HUES6 (cell line): ENCODE measurements at regions not wholly inside any gene's neighbourhood (a gene's known extent, or its start where the extent isn't known, plus 50 kb on each side); places are given as distances from the start of the nearest gene placed in this dataset.

Experiments used
- H3K27ac ChIP-seq: 2 replicates; pipeline ENCODE4 v1.7.0; 2013; ENCODE audit warnings: low read depth, mild to moderate bottlenecking, low read length, inconsistent platforms
- H3K27me3 ChIP-seq: 2 replicates; pipeline ENCODE4 v1.6.1; 2013; ENCODE audit warnings: low read length; ENCODE audit not compliant: control insufficient read depth, insufficient read depth
- H3K36me3 ChIP-seq: 2 replicates; pipeline ENCODE4 v1.6.1; 2013; ENCODE audit warnings: low read length; ENCODE audit not compliant: control insufficient read depth, insufficient read depth
- H3K4me1 ChIP-seq: 2 replicates; pipeline ENCODE4 v1.6.1; 2013; ENCODE audit warnings: low read length; ENCODE audit not compliant: control insufficient read depth, insufficient read depth
- H3K4me3 ChIP-seq: 2 replicates; pipeline ENCODE4 v1.5.1; 2013; ENCODE audit warnings: low read depth, low read length
- H3K9ac ChIP-seq: one replicate; pipeline ENCODE4 v1.6.1; 2013; ENCODE audit warnings: mild to moderate bottlenecking, low read length
- H3K9me3 ChIP-seq: 2 replicates; pipeline ENCODE4 v1.6.1; 2013; ENCODE audit warnings: low read depth, low read length; ENCODE audit not compliant: control insufficient read depth, insufficient read depth

DNA sequence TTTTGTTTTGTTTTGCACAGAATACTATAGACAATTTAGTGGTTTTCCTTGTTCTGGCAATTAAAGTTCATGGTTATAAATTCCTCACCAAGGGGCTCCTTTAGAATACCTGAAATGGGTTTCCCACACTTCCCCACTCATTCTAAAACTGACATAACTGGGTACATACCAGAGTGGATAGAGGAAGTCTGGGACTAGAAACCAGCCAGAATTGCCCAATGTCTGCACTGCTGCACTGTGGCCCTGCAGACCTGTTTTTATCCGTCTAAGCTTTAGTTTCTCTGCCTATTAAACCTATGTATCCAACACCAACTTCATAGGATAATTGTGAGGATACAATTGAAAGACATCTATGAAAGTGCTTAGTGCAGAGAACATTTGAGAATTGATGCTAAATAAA is 498.6 kb downstream of the KCTD12 start:
- no peak overlapping the region for H3K4me3 ChIP-seq
- H3K9ac ChIP-seq, result no peak overlapping the region
- H3K27ac ChIP-seq, result no peak overlapping the region
- no peaks in the 10 kb centered on the region for H3K27me3 ChIP-seq
- peaks cover 6% of the 10 kb centered on the region; the same call in 1 of the 2 replicates for H3K4me1 ChIP-seq
- H3K36me3 ChIP-seq, result no peaks in the 10 kb centered on the region
- H3K9me3 ChIP-seq, result no peaks in the 10 kb centered on the region

DNA sequence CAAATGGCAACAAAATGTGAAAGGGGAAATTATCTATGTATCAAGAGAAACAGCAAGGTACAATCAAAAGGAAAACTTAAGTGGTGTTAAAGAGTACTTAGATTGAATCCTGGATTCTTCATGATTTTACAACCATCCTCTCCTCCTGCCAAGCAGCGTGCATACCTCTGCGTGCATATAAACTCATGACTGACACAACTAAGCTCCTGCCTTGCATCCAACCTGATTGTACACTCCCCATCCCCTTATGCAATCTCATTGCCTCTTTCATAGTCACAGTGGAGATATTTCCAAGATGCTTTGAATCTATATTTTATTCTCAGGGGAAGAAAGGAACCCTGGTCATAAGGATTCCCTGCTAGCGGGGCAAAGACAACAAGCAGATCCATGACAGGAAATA is 499.9 kb downstream of the KCTD12 start:
- no peak overlapping the region for H3K4me3 ChIP-seq
- H3K27ac ChIP-seq, result no peak overlapping the region
- H3K27me3 ChIP-seq, result no peaks in the 10 kb centered on the region
- H3K36me3 ChIP-seq, result no peaks in the 10 kb centered on the region
- no peaks in the 10 kb centered on the region for H3K9me3 ChIP-seq
- peaks cover 6% of the 10 kb centered on the region; the same call in 1 of the 2 replicates for H3K4me1 ChIP-seq
- H3K9ac ChIP-seq, result no peak overlapping the region

DNA sequence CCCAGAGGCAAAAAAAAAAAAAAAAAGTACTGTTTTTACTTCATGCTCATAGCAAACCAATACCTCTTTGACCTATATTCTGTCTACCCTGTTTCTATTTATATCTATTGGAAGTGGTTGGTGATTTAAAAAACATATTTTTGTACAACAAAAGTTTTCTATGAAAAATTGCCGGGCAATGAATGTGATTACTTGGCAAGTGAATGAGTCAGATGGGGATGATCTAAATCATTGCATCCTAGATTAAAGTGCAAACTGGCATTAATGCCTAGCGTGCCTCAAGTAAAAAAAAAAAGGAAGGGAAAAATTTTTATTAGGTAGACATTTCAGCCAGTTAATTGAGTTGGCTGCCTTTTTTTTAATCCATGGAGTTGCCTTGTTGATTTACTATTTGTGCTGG is 500.6 kb downstream of the KCTD12 start:
- Histone ChIP-seq H3K4me3 (no peak overlapping the region), H3K36me3 (no peaks in the 10 kb centered on the region), H3K9me3 (no peaks in the 10 kb centered on the region), H3K27ac (no peak overlapping the region), H3K27me3 (no peaks in the 10 kb centered on the region), H3K9ac (no peak overlapping the region), H3K4me1 (peaks cover 6% of the 10 kb centered on the region; the same call in 1 of the 2 replicates)

DNA sequence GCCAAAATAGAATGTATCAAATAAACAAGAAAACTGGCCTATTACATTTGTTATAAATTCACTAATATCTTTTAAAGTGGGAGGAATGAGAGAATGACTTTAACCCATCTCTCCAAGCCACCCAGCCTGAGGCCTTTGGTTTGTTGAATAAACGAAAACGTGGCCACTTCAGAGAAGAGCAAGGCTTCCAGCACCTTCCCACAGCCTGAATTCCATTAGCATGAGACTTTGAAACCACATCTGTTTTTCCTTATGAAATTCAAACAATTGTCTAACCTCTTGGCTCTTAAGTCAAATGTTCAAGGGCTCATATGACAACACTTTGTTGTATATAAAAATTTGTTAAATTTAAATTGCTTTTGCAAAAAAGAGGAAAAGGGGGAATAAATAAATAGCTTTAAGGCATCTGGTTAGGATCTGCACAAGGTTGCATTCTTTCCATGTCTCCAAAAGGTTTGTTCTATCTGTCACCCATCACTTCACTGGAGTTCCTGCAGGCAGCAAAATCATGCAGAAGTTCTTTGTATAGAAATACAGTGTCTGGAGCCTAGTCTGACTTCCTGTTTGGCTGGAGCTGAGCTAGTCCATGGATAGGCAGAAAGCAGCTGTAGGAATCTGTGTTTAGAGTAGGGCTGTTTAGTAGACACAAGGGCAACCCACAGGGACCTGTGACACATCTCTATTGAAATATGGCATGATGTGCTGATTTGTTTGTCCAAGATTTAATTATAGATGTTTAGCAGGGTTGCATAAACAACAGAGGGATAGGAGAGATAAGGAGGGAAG is 502.3 kb downstream of the KCTD12 start:
- Histone ChIP-seq H3K9ac (no peak overlapping the region), H3K27ac (no peak overlapping the region), H3K9me3 (no peaks in the 10 kb centered on the region), H3K36me3 (no peaks in the 10 kb centered on the region), H3K4me1 (peaks cover 6% of the 10 kb centered on the region; the same call in 1 of the 2 replicates), H3K27me3 (no peaks in the 10 kb centered on the region), H3K4me3 (no peak overlapping the region)

DNA sequence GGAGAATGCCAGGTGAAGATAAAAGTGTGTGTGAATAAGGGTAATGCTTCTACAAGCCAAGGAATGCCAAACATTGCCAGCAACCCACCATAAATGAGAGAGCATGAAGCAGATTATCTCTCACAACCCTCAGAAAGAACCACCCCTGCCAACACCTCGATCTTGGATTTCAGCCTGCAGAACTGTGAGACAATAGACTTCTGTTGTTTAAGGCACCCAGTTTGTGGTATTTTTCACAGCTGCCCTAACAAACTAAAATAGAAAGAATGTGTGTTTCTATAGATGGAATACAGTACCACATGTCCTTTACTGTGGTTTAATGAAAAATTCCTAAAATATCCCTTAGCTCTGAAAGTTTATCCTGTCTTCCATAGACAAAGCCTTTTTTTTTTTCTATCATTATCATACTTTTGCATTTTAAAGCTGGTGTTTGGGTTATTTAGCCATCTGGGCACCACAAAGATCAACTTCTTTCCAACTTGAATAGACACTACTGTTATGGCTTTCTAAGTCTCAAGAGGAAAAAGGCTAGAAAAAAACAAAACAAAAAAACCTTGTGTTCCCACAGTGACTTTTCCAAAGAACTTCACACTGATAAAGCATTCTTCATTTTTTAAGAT is 505.6 kb downstream of the KCTD12 start:
- no peak overlapping the region for H3K4me3 ChIP-seq
- no peak overlapping the region for H3K27ac ChIP-seq
- H3K4me1 ChIP-seq, result peaks cover 6% of the 10 kb centered on the region; the same call in 1 of the 2 replicates
- no peaks in the 10 kb centered on the region for H3K9me3 ChIP-seq
- no peak overlapping the region for H3K9ac ChIP-seq
- H3K27me3 ChIP-seq, result no peaks in the 10 kb centered on the region
- no peaks in the 10 kb centered on the region for H3K36me3 ChIP-seq

DNA sequence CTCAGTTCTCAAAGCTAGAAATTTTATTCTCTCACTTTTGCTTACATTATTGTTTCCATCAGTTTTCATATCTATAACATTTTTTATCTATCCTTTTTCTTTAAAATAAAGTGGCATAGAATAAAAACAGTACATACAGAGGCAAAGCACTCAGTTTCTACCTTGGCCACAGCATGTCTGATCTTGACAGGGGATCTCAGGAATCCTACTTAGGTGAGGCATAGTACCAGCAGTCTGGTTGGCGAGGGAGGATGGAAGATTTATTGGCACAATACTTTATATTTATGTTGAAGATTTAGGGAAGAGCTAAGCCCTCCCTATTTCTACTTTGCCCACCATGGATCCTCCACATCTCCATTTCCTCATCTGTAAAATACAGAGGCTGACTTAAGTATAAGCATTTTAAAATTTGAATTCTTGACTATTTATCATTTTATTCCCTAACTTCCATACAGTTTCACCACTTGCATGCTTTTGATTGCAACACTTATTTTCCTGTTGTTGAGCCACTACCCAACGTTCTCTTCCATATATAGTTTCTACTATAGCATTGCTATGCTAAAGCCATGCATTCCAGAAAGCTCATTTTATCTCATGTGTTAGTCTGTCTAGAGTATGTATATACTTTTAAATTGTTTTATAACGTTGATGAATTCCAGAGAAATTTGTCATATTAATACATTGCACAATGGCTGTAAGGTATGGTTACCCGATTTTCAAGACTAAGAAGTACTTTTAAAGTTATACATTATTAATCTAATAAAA is 506.7 kb downstream of the KCTD12 start:
- Histone ChIP-seq H3K4me3 (no peak overlapping the region), H3K9ac (no peak overlapping the region), H3K27ac (no peak overlapping the region), H3K36me3 (no peaks in the 10 kb centered on the region), H3K4me1 (peaks cover 6% of the 10 kb centered on the region; the same call in 1 of the 2 replicates), H3K27me3 (no peaks in the 10 kb centered on the region), H3K9me3 (no peaks in the 10 kb centered on the region)

DNA sequence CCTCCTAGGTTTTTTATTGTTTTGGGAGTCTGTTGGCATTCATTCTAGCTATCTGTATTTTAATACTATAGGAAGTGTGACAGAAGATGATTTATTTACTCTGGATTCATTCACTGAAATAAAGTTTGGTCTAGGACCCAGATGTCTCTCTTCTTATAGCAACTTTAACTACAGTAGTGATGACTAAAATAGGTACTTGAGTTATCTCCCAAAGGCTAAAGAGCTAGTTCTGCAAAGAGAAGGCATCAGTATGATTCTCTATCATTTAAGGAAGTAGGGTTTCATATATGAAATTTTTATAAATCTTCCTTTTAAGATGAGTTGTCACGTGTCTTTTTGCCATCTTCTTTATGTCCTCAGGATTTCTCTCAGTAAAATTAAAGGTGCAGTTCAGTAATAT is 507.4 kb downstream of the KCTD12 start:
- Histone ChIP-seq H3K9ac (no peak overlapping the region), H3K4me3 (no peak overlapping the region), H3K9me3 (no peaks in the 10 kb centered on the region), H3K27me3 (no peaks in the 10 kb centered on the region; the same call in 1 of the 2 replicates), H3K4me1 (0 out of 2 replicates have a peak, but pooled peaks cover 2% of the 10 kb centered on the region), H3K36me3 (no peaks in the 10 kb centered on the region), H3K27ac (no peak overlapping the region)

DNA sequence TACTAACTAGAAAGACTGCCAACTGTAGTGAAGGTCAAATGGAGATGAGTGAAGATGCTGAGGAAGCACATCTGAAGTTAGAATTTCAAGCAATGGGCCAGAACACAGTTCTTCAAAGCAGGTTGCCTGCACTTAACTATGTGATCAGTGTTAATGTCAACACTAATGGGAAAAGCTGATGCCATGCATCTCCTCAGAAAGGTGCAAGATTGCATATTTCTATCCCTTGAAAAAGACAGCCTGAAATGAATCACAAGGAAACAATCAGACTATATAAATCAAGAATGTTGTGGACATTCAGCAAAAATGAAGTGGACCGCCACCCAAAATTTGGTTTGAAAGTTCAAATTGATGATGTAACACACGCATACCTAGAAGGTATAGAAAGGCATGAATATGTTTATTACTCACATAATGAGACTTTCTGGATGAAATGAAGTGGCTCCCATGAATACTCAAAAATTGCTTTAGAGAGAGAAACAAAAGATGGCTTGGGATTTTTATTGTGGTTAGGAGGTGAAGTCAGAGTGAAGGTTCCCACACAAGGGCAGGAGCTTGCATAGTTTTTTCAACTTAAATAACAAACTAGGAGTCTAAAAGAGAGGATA is 522.4 kb downstream of the KCTD12 start:
- Histone ChIP-seq H3K27ac (no peak overlapping the region), H3K4me1 (no peaks in the 10 kb centered on the region)

DNA sequence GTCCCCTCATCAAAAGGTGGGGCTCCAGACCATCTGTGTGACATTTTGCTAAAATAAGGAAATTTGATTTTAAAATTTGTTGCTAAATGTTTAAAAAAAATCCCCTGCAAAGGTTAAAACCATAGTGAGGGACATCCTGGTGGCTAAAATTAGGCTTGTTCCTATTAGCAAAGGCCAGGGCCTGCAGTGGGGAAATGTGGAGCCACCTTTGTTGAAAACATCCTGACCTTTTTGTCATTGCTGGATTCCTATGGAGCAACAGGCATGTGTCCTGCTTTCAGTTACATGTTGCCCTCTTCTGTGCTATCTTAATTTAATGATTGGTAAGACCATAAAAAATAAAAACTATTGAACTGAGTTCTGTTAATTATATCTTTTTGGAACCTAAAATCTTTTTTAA is 524.3 kb downstream of the KCTD12 start:
- H3K4me1 ChIP-seq, result no peaks in the 10 kb centered on the region
- H3K9ac ChIP-seq, result no peak overlapping the region
- H3K4me3 ChIP-seq, result no peak overlapping the region
- no peaks in the 10 kb centered on the region for H3K27me3 ChIP-seq
- no peak overlapping the region for H3K27ac ChIP-seq
- no peaks in the 10 kb centered on the region for H3K9me3 ChIP-seq
- no peaks in the 10 kb centered on the region for H3K36me3 ChIP-seq

More for the DNA sequence above, 522.4 kb downstream of the KCTD12 start:
- H3K36me3 ChIP-seq, result no peaks in the 10 kb centered on the region
- H3K9ac ChIP-seq, result no peak overlapping the region
- no peaks in the 10 kb centered on the region for H3K9me3 ChIP-seq
- H3K4me3 ChIP-seq, result no peak overlapping the region
- H3K27me3 ChIP-seq, result no peaks in the 10 kb centered on the region

DNA sequence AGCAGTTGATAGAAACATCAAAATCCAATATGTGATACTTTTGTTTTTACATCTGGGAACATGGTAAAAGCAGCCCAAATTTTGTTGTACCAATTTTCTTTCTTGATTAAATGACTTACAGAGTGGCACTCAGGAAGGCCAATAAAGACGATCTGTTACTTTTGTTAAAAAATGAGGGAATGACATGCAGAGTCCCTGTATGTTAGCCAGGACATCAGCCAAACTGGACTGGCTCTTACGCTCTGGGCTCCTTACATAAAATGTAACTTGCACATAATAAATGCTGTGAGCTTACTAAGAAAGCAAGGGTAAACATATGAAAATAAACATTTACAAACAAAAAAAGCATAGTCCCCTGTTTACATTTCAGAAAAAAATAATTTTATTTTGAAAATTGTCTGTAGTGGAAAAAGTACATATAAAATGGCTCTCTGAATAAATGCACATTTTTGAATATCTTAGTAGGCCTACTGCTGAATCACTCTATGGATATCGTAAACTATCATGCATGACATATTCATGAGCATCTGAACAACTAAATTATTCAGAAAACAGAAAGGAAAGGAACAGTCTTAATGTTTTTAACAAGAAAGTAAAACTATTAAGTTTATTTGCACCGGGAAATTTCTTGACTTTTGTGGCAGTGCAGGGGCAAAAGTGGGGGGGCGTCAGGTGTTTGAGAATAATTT is 534.5 kb downstream of the KCTD12 start:
- Histone ChIP-seq H3K9me3 (no peaks in the 10 kb centered on the region), H3K27ac (no peak overlapping the region), H3K4me3 (no peak overlapping the region), H3K9ac (no peak overlapping the region), H3K4me1 (no peaks in the 10 kb centered on the region), H3K36me3 (no peaks in the 10 kb centered on the region), H3K27me3 (no peaks in the 10 kb centered on the region)
